MM.1S (cell line): ENCODE measurements at regions not wholly inside any gene's neighbourhood (a gene's known extent, or its start where the extent isn't known, plus 50 kb on each side); places are given as distances from the start of the nearest gene placed in this dataset.

ENCODE experiments used
- CTCF ChIP-seq: fragments of 300-600 bp; sonication (generic); IDR thresholded peaks from 2 replicates; pipeline ENCODE4 v1.5.1; 2016; ENCODE audit warnings: antibody characterized with exemption, low read length, mixed read lengths
- EZH2phosphoT487 ChIP-seq: fragments of 300-600 bp; sonication (generic); IDR thresholded peaks from 2 replicates; pipeline ENCODE4 v1.6.1; 2018; ENCODE audit warnings: antibody characterized with exemption, low read length

- TF ChIP-seq EZH2phosphoT487 (no peak), CTCF (no peak)
Observed at GRCh38 chr17:83152745-83153611, 73.6 kb downstream of the METRNL start.
